Cardiac muscle cell (in vitro differentiated cells and primary cell): ENCODE measurements at regions not wholly inside any gene's neighbourhood (a gene's known extent, or its start where the extent isn't known, plus 50 kb on each side); places are given as distances from the start of the nearest gene placed in this dataset.
A peak's percentile ranks its signal among the peaks of the same experiment; 100 is the strongest.

Experiments used
- DNase-seq, 2 donors: peaks; one replicate each; pipeline versions ENCODE4 v3.0.0 to v3.0.0-alpha.2; 2010 to 2017; ENCODE audit warnings: low read depth in 1 of 2, low spot score in 1 of 2
- H3K27ac ChIP-seq: fragments of 200-600 bp; sonication (generic); 2 replicates; pipeline ENCODE4 v1.5.1; 2016
- H3K27me3 ChIP-seq: fragments of 200-600 bp; sonication (generic); 2 replicates; pipeline ENCODE4 v1.6.0; 2016; ENCODE audit warnings: control low read depth
- H3K36me3 ChIP-seq: fragments of 200-600 bp; sonication (generic); 2 replicates; pipeline ENCODE4 v1.5.1; 2016; ENCODE audit warnings: control low read depth
- H3K4me1 ChIP-seq: fragments of 200-600 bp; sonication (generic); 2 replicates; pipeline ENCODE4 v1.8.1; 2017; ENCODE audit warnings: low read depth, mild to moderate bottlenecking, mixed run types
- H3K4me3 ChIP-seq: fragments of 200-600 bp; sonication (generic); 2 replicates; pipeline ENCODE4 v1.5.1; 2016; ENCODE audit warnings: mild to moderate bottlenecking
- H3K9me3 ChIP-seq: fragments of 200-600 bp; sonication (generic); 2 replicates; pipeline ENCODE4 v1.5.1; 2017; ENCODE audit warnings: low read depth, mild to moderate bottlenecking, control low read depth
- TF ChIP-seq, protein P1 (sequence below): IDR thresholded peaks from 2 replicates; pipeline ENCODE4 v1.5.1; 2012; ENCODE audit warnings: low read depth, mild to moderate bottlenecking, low read length

DNA sequence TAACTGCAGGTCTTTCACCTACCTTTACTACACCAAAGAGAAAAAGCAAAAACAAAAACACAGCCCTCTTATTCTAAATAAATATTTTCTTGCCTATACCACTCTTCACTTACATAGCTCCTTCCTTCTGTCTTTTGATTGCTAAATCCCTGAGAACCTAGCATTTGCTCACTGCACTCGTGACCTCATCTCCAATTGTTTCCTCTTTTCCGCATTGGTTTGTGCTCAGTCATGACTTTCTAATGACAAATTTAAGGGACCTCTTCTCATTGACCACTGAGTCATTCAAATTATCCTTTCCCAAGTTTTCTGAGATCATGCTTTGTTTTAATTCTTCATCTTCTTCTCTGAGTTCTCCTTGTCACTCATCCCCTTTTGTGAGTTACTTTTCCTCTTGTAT lies 1697.1 kb downstream of the STIM2 start:
- peak in 1 of 2 donors; percentile 11 for DNase-seq
- Histone ChIP-seq H3K36me3 (no peaks in the 10 kb centered on the region), H3K27ac (no peak overlapping the region), H3K9me3 (no peaks in the 10 kb centered on the region), H3K27me3 (no peaks in the 10 kb centered on the region), H3K4me3 (no peak overlapping the region), H3K4me1 (no peaks in the 10 kb centered on the region)
- TF ChIP-seq, protein P1, sequence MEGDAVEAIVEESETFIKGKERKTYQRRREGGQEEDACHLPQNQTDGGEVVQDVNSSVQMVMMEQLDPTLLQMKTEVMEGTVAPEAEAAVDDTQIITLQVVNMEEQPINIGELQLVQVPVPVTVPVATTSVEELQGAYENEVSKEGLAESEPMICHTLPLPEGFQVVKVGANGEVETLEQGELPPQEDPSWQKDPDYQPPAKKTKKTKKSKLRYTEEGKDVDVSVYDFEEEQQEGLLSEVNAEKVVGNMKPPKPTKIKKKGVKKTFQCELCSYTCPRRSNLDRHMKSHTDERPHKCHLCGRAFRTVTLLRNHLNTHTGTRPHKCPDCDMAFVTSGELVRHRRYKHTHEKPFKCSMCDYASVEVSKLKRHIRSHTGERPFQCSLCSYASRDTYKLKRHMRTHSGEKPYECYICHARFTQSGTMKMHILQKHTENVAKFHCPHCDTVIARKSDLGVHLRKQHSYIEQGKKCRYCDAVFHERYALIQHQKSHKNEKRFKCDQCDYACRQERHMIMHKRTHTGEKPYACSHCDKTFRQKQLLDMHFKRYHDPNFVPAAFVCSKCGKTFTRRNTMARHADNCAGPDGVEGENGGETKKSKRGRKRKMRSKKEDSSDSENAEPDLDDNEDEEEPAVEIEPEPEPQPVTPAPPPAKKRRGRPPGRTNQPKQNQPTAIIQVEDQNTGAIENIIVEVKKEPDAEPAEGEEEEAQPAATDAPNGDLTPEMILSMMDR: no peak

DNA sequence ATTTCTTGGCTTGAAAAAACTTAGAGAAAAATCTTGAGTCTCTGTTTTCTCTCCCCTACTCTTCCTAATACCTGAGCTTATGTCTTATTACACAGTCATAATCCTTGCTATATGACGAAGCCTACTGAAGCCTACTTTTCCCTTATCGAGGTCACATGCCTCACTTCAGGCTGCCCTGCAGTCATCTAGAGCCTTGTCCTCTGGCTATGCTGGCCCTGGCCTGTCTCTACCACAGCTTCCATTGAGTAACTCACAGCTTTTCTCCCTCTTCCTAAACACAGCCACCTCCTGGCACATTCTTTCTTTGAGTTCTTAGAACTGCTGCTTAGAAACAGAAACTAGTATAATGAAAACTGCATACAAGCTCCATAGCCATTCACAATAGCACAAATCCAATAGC lies 1698.3 kb downstream of the STIM2 start:
- Histone ChIP-seq H3K4me1 (no peaks in the 10 kb centered on the region), H3K4me3 (no peak overlapping the region), H3K36me3 (no peaks in the 10 kb centered on the region), H3K9me3 (no peaks in the 10 kb centered on the region), H3K27me3 (no peaks in the 10 kb centered on the region), H3K27ac (no peak overlapping the region)
- TF ChIP-seq, protein P1: no peak
- no peak for DNase-seq

DNA sequence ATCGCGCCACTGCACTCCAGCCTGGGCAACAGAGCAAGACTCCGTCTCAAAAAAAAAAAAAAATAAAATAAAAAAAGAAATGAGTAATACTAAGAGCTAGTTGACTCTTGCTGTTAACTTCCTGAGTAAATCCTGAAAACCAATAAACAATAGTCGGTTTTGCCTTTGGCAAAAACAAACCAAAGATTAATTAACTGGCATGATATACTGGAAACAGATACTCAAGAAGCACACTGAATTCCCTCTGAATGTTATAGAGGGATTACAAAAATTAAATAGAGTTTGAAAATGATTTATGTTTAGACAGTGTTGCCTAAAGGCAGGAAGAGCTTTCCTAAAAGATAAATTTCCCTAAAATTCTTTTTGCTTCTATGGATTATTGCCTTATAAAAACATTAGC lies 1702.3 kb downstream of the STIM2 start:
- H3K9me3 ChIP-seq: no peaks in the 10 kb centered on the region
- H3K27me3 ChIP-seq: no peaks in the 10 kb centered on the region
- no peaks in the 10 kb centered on the region for H3K36me3 ChIP-seq
- H3K4me1 ChIP-seq: no peaks in the 10 kb centered on the region
- no peak overlapping the region for H3K27ac ChIP-seq
- DNase-seq: no peak
- no peak overlapping the region for H3K4me3 ChIP-seq
- TF ChIP-seq, protein P1: no peak

DNA sequence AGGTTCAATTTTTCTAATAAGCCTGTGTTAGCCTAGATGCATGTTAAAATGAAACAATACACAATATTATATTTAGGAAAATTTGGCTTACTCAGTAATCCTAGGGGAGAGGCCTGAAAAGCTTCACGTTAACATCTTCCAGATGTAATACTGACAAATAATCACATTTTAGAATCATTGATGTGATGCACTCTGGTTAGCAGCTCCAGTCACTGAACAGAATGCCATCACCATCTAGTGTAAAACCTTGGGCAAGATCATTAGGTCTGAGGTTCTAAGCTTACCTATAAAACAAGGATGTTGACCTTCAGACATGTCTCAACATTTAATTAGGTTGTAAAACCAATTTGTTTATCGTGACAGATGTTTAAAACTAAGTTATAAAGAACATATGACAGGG lies 1704.8 kb downstream of the STIM2 start:
- DNase-seq: no peak
- H3K27ac ChIP-seq: no peak overlapping the region
- no peaks in the 10 kb centered on the region for H3K4me1 ChIP-seq
- H3K4me3 ChIP-seq: no peak overlapping the region
- no peaks in the 10 kb centered on the region for H3K36me3 ChIP-seq
- TF ChIP-seq, protein P1: no peak
- no peaks in the 10 kb centered on the region for H3K27me3 ChIP-seq
- no peaks in the 10 kb centered on the region for H3K9me3 ChIP-seq

DNA sequence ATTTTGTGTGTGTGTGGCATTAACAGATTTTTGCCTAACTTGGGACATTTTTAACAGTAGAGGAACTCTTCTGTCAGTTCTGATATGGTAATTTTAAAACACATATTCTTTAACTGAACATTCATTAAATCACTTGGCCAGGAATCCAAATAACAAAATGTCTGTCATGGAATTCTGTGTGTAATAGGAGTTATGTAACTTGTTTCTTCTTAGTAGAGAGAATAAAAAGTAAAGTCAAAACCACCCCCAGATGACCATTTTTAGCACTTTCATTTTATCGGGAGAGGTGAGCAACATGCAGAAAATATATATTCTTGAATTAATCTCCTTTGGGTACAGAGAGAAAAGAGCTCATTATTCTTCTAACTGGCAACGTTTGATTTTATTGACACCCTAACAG lies 1740.3 kb downstream of the STIM2 start:
- Histone ChIP-seq H3K27me3 (no peaks in the 10 kb centered on the region), H3K4me1 (no peaks in the 10 kb centered on the region), H3K36me3 (no peaks in the 10 kb centered on the region), H3K4me3 (no peak overlapping the region), H3K9me3 (no peaks in the 10 kb centered on the region), H3K27ac (no peak overlapping the region)
- TF ChIP-seq, protein P1: no peak
- no peak for DNase-seq

DNA sequence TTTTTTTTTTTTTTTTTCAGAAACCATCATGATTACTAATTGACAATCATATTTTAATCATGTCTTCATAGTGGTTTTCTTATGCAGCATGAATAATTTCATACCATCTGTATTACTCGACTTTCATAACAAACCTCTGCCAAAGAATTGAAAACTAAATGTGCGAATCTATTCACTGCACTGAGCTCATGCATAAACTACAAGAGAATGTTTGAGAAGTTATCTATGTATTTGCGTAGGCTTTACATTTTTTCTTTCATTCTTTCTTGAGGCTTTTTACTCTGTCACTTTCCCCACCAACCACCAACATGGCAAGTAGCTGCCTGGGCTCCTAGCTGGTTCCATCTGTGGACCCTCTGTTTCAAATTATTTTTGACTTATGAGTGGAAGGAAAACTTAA lies 1761.0 kb downstream of the STIM2 start:
- Histone ChIP-seq H3K4me3 (no peak overlapping the region), H3K27me3 (no peaks in the 10 kb centered on the region), H3K9me3 (no peaks in the 10 kb centered on the region), H3K27ac (no peak overlapping the region), H3K36me3 (no peaks in the 10 kb centered on the region), H3K4me1 (no peaks in the 10 kb centered on the region)
- TF ChIP-seq, protein P1: no peak
- no peak for DNase-seq
